ENCODE measurements at regions not wholly inside any gene's neighbourhood (a gene's known extent, or its start where the extent isn't known, plus 50 kb on each side); places are given as distances from the start of the nearest gene placed in this dataset.

DNA sequence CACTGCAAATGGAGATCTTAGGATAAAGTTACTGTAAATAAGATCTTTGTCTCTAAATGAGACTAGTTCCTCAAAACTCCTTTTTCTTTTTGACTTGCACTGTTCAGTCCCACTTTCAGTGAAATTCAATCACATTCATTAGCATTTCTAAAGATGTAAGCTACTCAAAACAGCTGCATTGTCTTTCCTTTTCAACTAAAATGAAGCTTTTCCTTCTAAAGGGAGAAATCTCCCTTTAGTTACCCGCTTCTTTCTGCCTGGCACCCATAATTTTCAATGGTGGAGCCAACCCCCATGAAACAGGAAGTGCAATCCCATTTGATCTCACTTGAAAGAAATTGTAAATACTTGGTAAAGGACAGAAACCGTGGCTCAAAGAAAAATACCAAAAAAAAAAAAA, 387.4 kb upstream of the PKN2 start:
- TF ChIP-seq POLR2A (IDR thresholded peaks at IDR 0.05) (no peak), POLR2AphosphoS5 (IDR thresholded peaks at IDR 0.05; ENCODE audit: insufficient read depth in 1 of 2, low read depth in 1 of 2) (no peak)
